IMR-90 (cell line): ENCODE measurements at regions not wholly inside any gene's neighbourhood (a gene's known extent, or its start where the extent isn't known, plus 50 kb on each side); places are given as distances from the start of the nearest gene placed in this dataset.
"Not testable (repeated sequence)": the region's sequence is repeated elsewhere in the genome, so short reads cannot be mapped to it uniquely, and the experiment has no call there.

Experiments used
- ATAC-seq: fragments of 200-7000 bp; cut with Tn5 transposase; 2 replicates; pipeline ENCODE4 v1.9.1; 2020; ENCODE audit warnings: low read depth, mild to moderate bottlenecking, moderate library complexity
- BruUV-seq: library from RNA; stranded (reverse); fragments of 400-500 nt; replicated peaks from 2 replicates; lab custom pipeline; 2021; lab: Mats Ljungman, UMichigan
- CTCF ChIA-PET: fragments of 300-600 bp; formaldehyde crosslinking; extraction: SDS; loops from one replicate; lab custom pipeline; 2021; ENCODE audit warnings: antibody characterized with exemption; lab: Yijun Ruan, JAX
- POLR2A ChIA-PET: fragments of 300-600 bp; sonication (Branson Sonifier 250); formaldehyde crosslinking; loops from one replicate; lab custom pipeline; 2022; ENCODE audit warnings: antibody characterized with exemption; ENCODE audit not compliant: unreplicated experiment; lab: Charles Lee
- DNase-seq: peaks from one replicate; pipeline ENCODE4 v3.0.0; 2013
- H2AFZ ChIP-seq: replicated peaks from 2 replicates; pipeline ENCODE3; 2013; ENCODE audit warnings: low read length, mild to moderate bottlenecking; ENCODE audit not compliant: poor library complexity
- H2AK5ac ChIP-seq: 2 replicates; pipeline ENCODE4 v1.6.1; 2013; ENCODE audit warnings: low read depth, low read length, inconsistent platforms
- H2AK9ac ChIP-seq: replicated peaks from 2 replicates; pipeline ENCODE3; 2013; ENCODE audit warnings: mild to moderate bottlenecking, low read depth, low read length, moderate library complexity; ENCODE audit not compliant: poor library complexity
- H2BK120ac ChIP-seq: 2 replicates; pipeline ENCODE4 v1.6.1; 2013; ENCODE audit warnings: low read depth, low read length, inconsistent platforms
- H2BK15ac ChIP-seq: 3 replicates; pipeline ENCODE4 v1.6.1; 2013; ENCODE audit warnings: low read depth, low read length, inconsistent platforms
- H2BK20ac ChIP-seq: 2 replicates; pipeline ENCODE4 v1.6.1; 2013; ENCODE audit warnings: low read depth, mild to moderate bottlenecking, inconsistent platforms, low read length, moderate library complexity
- H2BK5ac ChIP-seq: 2 replicates; pipeline ENCODE4 v1.6.1; 2013; ENCODE audit warnings: mild to moderate bottlenecking, low read depth, low read length, inconsistent platforms; ENCODE audit not compliant: poor library complexity, severe bottlenecking
- H3K14ac ChIP-seq: replicated peaks from 2 replicates; pipeline ENCODE4 v1.6.1; 2013; ENCODE audit warnings: low read depth, low read length, inconsistent platforms
- H3K18ac ChIP-seq: 2 replicates; pipeline ENCODE4 v1.6.1; 2013; ENCODE audit warnings: low read depth, low read length, control low read depth
- H3K23ac ChIP-seq: 2 replicates; pipeline ENCODE4 v1.6.1; 2013; ENCODE audit warnings: low read depth, low read length, inconsistent platforms
- H3K27ac ChIP-seq: 2 replicates; pipeline ENCODE4 v1.5.1; 2013; ENCODE audit warnings: mild to moderate bottlenecking, control low read depth, low read length; ENCODE audit not compliant: insufficient read depth
- H3K27me3 ChIP-seq: 2 replicates; pipeline ENCODE4 v1.6.1; 2013; ENCODE audit warnings: low read length; ENCODE audit not compliant: control insufficient read depth, insufficient read depth
- H3K36me3 ChIP-seq: 2 replicates; pipeline ENCODE4 v1.6.1; 2013; ENCODE audit warnings: low read length, mixed read lengths; ENCODE audit not compliant: control insufficient read depth, insufficient read depth
- H3K4ac ChIP-seq: 2 replicates; pipeline ENCODE4 v1.6.1; 2013; ENCODE audit warnings: low read depth, low read length, inconsistent platforms
- H3K4me1 ChIP-seq: 2 replicates; pipeline ENCODE4 v1.6.1; 2013; ENCODE audit warnings: low read length, mixed read lengths; ENCODE audit not compliant: control insufficient read depth, insufficient read depth
- H3K4me2 ChIP-seq: 2 replicates; pipeline ENCODE4 v1.6.1; 2013; ENCODE audit warnings: low read depth, mild to moderate bottlenecking, control low read depth, low read length, moderate library complexity
- H3K4me3 ChIP-seq: 2 replicates; pipeline ENCODE4 v1.5.1; 2013; ENCODE audit warnings: low read depth, mild to moderate bottlenecking, control low read depth, low read length, moderate library complexity; ENCODE audit not compliant: insufficient read depth
- H3K56ac ChIP-seq: 2 replicates; pipeline ENCODE4 v1.6.1; 2013; ENCODE audit warnings: low read length, inconsistent platforms; ENCODE audit not compliant: insufficient read depth; ENCODE audit errors: extremely low read depth
- H3K79me1 ChIP-seq, 2 experiments: 2 replicates each; pipeline ENCODE4 v1.6.1; 2013; ENCODE audit warnings: low read length in 2 of 2, inconsistent platforms in 1 of 2, low read depth in 1 of 2
- H3K9ac ChIP-seq: 2 replicates; pipeline ENCODE4 v1.6.1; 2013; ENCODE audit warnings: low read depth, low read length, control low read depth
- H3K9me1 ChIP-seq: 2 replicates; pipeline ENCODE4 v1.6.1; 2013; ENCODE audit warnings: low read length, inconsistent platforms; ENCODE audit not compliant: insufficient read depth
- H3K9me3 ChIP-seq: 2 replicates; pipeline ENCODE4 v1.6.1; 2013; ENCODE audit warnings: low read length; ENCODE audit not compliant: control insufficient read depth, insufficient read depth
- H4K20me1 ChIP-seq: 2 replicates; pipeline ENCODE4 v1.6.1; 2013; ENCODE audit warnings: low read length, inconsistent platforms; ENCODE audit not compliant: insufficient read depth
- H4K5ac ChIP-seq: 2 replicates; pipeline ENCODE4 v1.6.1; 2013; ENCODE audit warnings: mild to moderate bottlenecking, low read depth, low read length, control low read depth
- H4K8ac ChIP-seq, 2 experiments: 2 replicates each; pipeline ENCODE4 v1.6.1; 2013; ENCODE audit warnings: low read depth in 2 of 2, low read length in 2 of 2, control low read depth in 1 of 2, inconsistent platforms in 1 of 2
- H4K91ac ChIP-seq: 2 replicates; pipeline ENCODE4 v1.6.1; 2013; ENCODE audit warnings: low read depth, low read length, inconsistent platforms; ENCODE audit not compliant: insufficient read depth
- CEBPB ChIP-seq: IDR thresholded peaks from 2 replicates; pipeline ENCODE4 v1.6.1; 2012; ENCODE audit warnings: low read depth, low read length, improper control_type of control experiment
- FOS ChIP-seq: fragments of 150-350 bp; IDR thresholded peaks from 2 replicates; pipeline ENCODE4 v1.6.1; 2016; ENCODE audit warnings: low read depth, low read length
- MAFK ChIP-seq: IDR thresholded peaks from 2 replicates; pipeline ENCODE4 v1.6.1; 2012; ENCODE audit warnings: low read depth, low read length, improper control_type of control experiment
- RAD21 ChIP-seq: IDR thresholded peaks from 2 replicates; pipeline ENCODE4 v1.6.1; 2012; ENCODE audit warnings: low read length, improper control_type of control experiment
- RCOR1 ChIP-seq: IDR thresholded peaks from 2 replicates; pipeline ENCODE4 v1.6.1; 2012; ENCODE audit warnings: mild to moderate bottlenecking, low read length, improper control_type of control experiment; ENCODE audit not compliant: insufficient replicate concordance
- WGBS, 2 experiments: methylation state at CpG; one replicate each; pipeline versions ENCODE4 v1.1.5 to v1.1.7; 2013; ENCODE audit warnings: missing lambda C conversion rate in 2 of 2; ENCODE audit not compliant: insufficient read length in 1 of 2; ENCODE audit errors: extremely low coverage in 2 of 2; 5-methylcytosine and 5-hydroxymethylcytosine counted together
- dilution Hi-C: fragments of 300-500 bp; cut with HindIII; formaldehyde crosslinking; loops from one replicate; pipeline ENCODE4 v1.14.3; 2018; ENCODE audit warnings: low sequenced_read_pairs; ENCODE audit not compliant: unreplicated experiment
- in situ Hi-C: fragments of 300-500 bp; cut with MboI; formaldehyde crosslinking; loops from 3 replicates; pipeline ENCODE4 v1.14.3; 2019; ENCODE audit warnings: low sequenced_read_pairs, inconsistent platforms, mixed read lengths
- intact Hi-C: fragments of 100-400 bp; cut with micrococcal nuclease; formaldehyde crosslinking; loops from 2 replicates; pipeline ENCODE4 v1.10.0; 2022

DNA sequence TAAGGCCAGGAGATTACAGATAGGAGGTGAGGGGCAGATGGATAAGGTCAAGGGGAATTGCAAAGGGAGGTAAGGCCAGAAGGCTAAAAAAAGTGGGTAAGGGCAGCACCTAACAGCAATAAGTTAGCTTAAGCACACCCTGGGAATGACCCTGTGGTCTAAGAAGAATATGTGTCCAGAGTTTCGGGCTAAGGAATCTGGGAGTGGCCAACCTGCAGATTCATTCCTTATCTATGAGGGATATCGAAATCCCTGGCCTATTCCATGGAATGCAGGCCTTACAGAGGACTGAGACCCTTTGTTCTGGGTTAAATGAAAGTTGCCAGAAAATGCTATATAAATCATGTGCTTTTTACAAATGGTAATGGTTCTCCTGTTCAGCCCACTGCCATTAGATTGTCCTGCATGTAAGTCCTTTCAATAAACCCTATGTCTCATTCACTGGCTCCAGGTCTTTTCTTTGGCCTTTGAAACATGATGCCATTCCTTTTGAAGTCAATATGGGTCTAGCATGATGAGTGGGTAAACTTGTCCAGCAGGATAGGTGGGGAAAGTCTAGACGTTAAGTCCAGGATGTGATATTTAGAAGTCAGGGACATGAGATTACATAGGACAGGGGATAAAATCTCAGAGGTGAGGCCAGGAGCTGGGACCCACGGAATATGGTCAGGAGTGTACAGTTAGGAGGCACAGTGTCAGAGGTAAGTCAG lies 226.2 kb downstream of the TACR3 start:
- in situ Hi-C loops: no loop called here
- BruUV-seq: no TSS peak

DNA sequence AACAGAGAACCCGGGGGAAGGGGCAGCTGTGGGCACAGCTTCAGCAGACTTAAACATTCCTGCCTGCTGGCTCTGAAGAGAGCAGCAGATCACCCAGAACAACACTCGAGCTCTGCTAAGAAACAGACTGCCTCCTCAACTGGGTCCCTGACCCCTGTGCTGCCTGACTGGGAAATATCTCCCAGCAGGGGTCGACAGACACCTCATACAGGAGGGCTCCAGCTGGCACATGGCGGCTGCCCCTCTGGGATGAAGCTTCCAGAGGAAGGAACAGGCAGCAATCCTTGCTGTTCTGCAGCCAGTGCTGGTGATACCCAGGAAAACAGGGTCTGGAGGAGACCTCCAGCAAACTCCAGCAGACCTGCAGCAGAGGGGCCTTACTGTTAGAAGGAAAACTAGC lies 234.5 kb downstream of the TACR3 start:
- H3K23ac ChIP-seq, H2BK5ac ChIP-seq, H2BK120ac ChIP-seq, H3K18ac ChIP-seq, H2AFZ ChIP-seq, intact Hi-C loops, H3K4me3 ChIP-seq, H3K27ac ChIP-seq, H3K4me2 ChIP-seq, H3K27me3 ChIP-seq, in situ Hi-C loops, H4K5ac ChIP-seq, CTCF ChIA-PET, dilution Hi-C loops, H2BK15ac ChIP-seq, H3K79me1 ChIP-seq, H3K56ac ChIP-seq, H3K4ac ChIP-seq, H2AK5ac ChIP-seq, H4K20me1 ChIP-seq, BruUV-seq, H4K91ac ChIP-seq, ATAC-seq, H3K36me3 ChIP-seq, H3K9ac ChIP-seq, H2AK9ac ChIP-seq, H3K4me1 ChIP-seq, H2BK20ac ChIP-seq, DNase-seq, POLR2A ChIA-PET, H3K14ac ChIP-seq, H3K9me1 ChIP-seq, H4K8ac ChIP-seq: not testable (repeated sequence)
- no CpG with 5 or more reads among the region's 4 CpGs for WGBS, 2 experiments
- peaks cover 12% of the 10 kb centered on the region for H3K9me3 ChIP-seq

More for the DNA sequence above, 226.2 kb downstream of the TACR3 start:
- Histone ChIP-seq H3K4me2 (no peak overlapping the region), H3K9me3 (peaks cover 18% of the 10 kb centered on the region), H3K4me3 (no peak overlapping the region), H2AFZ (no peak overlapping the region), H3K36me3 (no peaks in the 10 kb centered on the region), H2AK5ac (no peak overlapping the region), H3K9ac (no peak overlapping the region), H4K5ac (no peak overlapping the region), H2BK15ac (no peak overlapping the region), H3K79me1 (no peaks in the 10 kb centered on the region), H3K14ac (no peak overlapping the region), H4K8ac (no peak overlapping the region), H2BK120ac (no peak overlapping the region), H3K56ac (no peak overlapping the region), H4K91ac (no peak overlapping the region), H2AK9ac (no peak overlapping the region), H3K4me1 (no peaks in the 10 kb centered on the region), H2BK20ac (no peak overlapping the region), H2BK5ac (no peak overlapping the region), H3K27me3 (no peaks in the 10 kb centered on the region), H3K18ac (no peak overlapping the region), H3K27ac (no peak overlapping the region), H3K23ac (no peak overlapping the region), H4K20me1 (no peaks in the 10 kb centered on the region), H3K9me1 (no peaks in the 10 kb centered on the region), H3K4ac (no peak overlapping the region)
- dilution Hi-C loops (no loop called here), intact Hi-C loops (no loop called here)
- WGBS, 2 experiments: 49% methylated on average over 2 of the region's 4 CpGs; no CpG with 5 or more reads in 1 of the 2 experiments
- TF ChIP-seq RAD21: no peak
- no peak for TF ChIP-seq RCOR1
- no peak for TF ChIP-seq FOS
- no peak for TF ChIP-seq CEBPB
- TF ChIP-seq MAFK: no peak
- CTCF ChIA-PET: no interaction called here
- POLR2A ChIA-PET: no interaction called here
- ATAC-seq: no peak
- no peak for DNase-seq
